ENCODE measurements at regions not wholly inside any gene's neighbourhood (a gene's known extent, or its start where the extent isn't known, plus 50 kb on each side); places are given as distances from the start of the nearest gene placed in this dataset.

DNA sequence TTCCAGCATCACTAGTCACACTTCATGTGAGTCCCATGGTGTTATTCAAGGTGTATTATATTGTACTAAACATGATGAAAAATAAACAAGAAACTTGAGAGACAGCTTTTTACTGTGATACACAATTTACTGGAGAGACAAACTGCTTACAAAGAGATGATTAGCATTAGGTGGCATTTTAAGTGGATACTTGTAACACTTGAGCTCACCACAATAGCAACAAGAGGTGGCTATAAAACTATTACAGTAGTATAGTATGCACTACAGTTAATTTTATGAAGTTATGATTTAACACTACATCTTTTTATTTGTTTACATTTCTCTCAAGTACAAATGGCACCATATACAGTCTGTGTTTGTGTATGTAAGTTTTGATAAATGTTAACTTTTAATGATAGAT lies 246.6 kb downstream of the PARM1 start:
- Histone ChIP-seq H3K9ac (ENCODE audit: low read depth, low read length, poor library complexity, severe bottlenecking) (no peak overlapping the region), H3K4me2 (ENCODE audit: low read depth, low read length, poor library complexity, severe bottlenecking) (no peak overlapping the region), H3K9me2 (replicated peaks; ENCODE audit: low read depth, low read length) (no peaks in the 10 kb centered on the region), H4K20me1 (ENCODE audit: insufficient read depth, low read length, poor library complexity, severe bottlenecking) (no peaks in the 10 kb centered on the region), H3K4me1 (ENCODE audit: insufficient read depth, low read length, poor library complexity, severe bottlenecking) (no peaks in the 10 kb centered on the region), H3F3A (ENCODE audit: low read depth) (no peaks in the 10 kb centered on the region), H3K4me3 (ENCODE audit: low read length, poor library complexity, severe bottlenecking) (no peak overlapping the region), H3K79me2 (ENCODE audit: insufficient read depth, low read length) (no peaks in the 10 kb centered on the region), H3K27me3 (ENCODE audit: insufficient read depth, low read length, poor library complexity, severe bottlenecking) (no peaks in the 10 kb centered on the region), H3K36me3 (ENCODE audit: insufficient read depth, low read length) (no peaks in the 10 kb centered on the region), H3K9me3 (ENCODE audit: insufficient read depth, low read depth, low read length) (no peaks in the 10 kb centered on the region), H2AFZ (ENCODE audit: low read length) (no peak overlapping the region)
- TF ChIP-seq, protein P1, sequence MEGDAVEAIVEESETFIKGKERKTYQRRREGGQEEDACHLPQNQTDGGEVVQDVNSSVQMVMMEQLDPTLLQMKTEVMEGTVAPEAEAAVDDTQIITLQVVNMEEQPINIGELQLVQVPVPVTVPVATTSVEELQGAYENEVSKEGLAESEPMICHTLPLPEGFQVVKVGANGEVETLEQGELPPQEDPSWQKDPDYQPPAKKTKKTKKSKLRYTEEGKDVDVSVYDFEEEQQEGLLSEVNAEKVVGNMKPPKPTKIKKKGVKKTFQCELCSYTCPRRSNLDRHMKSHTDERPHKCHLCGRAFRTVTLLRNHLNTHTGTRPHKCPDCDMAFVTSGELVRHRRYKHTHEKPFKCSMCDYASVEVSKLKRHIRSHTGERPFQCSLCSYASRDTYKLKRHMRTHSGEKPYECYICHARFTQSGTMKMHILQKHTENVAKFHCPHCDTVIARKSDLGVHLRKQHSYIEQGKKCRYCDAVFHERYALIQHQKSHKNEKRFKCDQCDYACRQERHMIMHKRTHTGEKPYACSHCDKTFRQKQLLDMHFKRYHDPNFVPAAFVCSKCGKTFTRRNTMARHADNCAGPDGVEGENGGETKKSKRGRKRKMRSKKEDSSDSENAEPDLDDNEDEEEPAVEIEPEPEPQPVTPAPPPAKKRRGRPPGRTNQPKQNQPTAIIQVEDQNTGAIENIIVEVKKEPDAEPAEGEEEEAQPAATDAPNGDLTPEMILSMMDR (conservative IDR thresholded peaks at IDR 0.05; ENCODE audit: low read length), result no peak
- no peak for TF ChIP-seq EZH2phosphoT487 (IDR thresholded peaks at IDR 0.05; ENCODE audit: borderline replicate concordance)

DNA sequence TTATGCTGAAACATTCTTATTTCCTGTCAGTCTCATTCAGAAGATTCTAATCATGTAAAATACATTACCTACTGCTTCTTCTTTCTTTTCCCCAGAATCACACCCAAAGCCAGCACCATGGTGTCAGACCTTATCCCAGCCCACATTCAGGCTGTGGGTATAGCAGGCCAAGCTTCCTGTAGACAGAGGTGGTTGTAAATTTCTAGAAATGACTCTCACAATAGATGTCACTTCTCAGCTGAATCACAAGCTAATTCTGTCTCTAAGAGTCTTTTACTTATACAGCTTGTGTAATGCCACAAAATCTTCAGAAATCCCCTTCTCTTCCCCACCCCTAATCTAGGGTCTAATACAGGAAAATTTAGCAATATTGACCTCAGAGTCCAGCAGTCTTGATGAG lies 239.6 kb downstream of the PARM1 start:
- Histone ChIP-seq H3K9me2 (replicated peaks; ENCODE audit: low read depth, low read length) (no peaks in the 10 kb centered on the region), H3K36me3 (ENCODE audit: insufficient read depth, low read length) (no peaks in the 10 kb centered on the region), H3K4me1 (ENCODE audit: insufficient read depth, low read length, poor library complexity, severe bottlenecking) (no peaks in the 10 kb centered on the region), H3K4me3 (ENCODE audit: low read length, poor library complexity, severe bottlenecking) (no peak overlapping the region), H3K79me2 (ENCODE audit: insufficient read depth, low read length) (no peaks in the 10 kb centered on the region), H3K9me3 (ENCODE audit: insufficient read depth, low read depth, low read length) (no peaks in the 10 kb centered on the region), H2AFZ (ENCODE audit: low read length) (no peak overlapping the region), H3K9ac (ENCODE audit: low read depth, low read length, poor library complexity, severe bottlenecking) (no peak overlapping the region), H4K20me1 (ENCODE audit: insufficient read depth, low read length, poor library complexity, severe bottlenecking) (no peaks in the 10 kb centered on the region), H3K4me2 (ENCODE audit: low read depth, low read length, poor library complexity, severe bottlenecking) (no peak overlapping the region), H3F3A (ENCODE audit: low read depth) (no peaks in the 10 kb centered on the region), H3K27me3 (ENCODE audit: insufficient read depth, low read length, poor library complexity, severe bottlenecking) (no peaks in the 10 kb centered on the region)
- TF ChIP-seq, protein P1 (conservative IDR thresholded peaks at IDR 0.05; ENCODE audit: low read length), result no peak
- no peak for TF ChIP-seq EZH2phosphoT487 (IDR thresholded peaks at IDR 0.05; ENCODE audit: borderline replicate concordance)

DNA sequence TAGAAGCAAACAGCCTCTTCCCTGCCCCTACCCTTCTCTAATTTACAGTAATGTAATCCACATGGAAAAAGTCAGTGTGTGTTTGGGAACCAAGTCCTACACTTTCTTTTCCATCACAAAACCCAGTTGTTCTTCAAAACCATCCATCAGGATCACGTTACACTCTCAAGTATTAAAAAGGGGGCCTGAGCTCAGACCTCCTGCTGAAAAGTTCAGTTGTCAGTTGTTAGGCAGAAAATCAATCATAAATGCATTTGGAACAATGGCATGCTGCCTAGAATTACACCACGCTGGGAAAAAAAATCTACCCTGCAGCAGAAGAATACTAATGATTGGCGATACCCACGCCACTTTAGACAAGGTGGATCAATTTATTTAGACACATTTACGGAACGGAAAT lies 236.5 kb downstream of the PARM1 start:
- Histone ChIP-seq H3K79me2 (ENCODE audit: insufficient read depth, low read length) (no peaks in the 10 kb centered on the region), H3K4me1 (ENCODE audit: insufficient read depth, low read length, poor library complexity, severe bottlenecking) (no peaks in the 10 kb centered on the region), H3K36me3 (ENCODE audit: insufficient read depth, low read length) (no peaks in the 10 kb centered on the region), H3K9me2 (replicated peaks; ENCODE audit: low read depth, low read length) (no peaks in the 10 kb centered on the region), H2AFZ (ENCODE audit: low read length) (no peak overlapping the region), H3K9me3 (ENCODE audit: insufficient read depth, low read depth, low read length) (no peaks in the 10 kb centered on the region), H4K20me1 (ENCODE audit: insufficient read depth, low read length, poor library complexity, severe bottlenecking) (no peaks in the 10 kb centered on the region), H3K9ac (ENCODE audit: low read depth, low read length, poor library complexity, severe bottlenecking) (no peak overlapping the region), H3K27me3 (ENCODE audit: insufficient read depth, low read length, poor library complexity, severe bottlenecking) (no peaks in the 10 kb centered on the region), H3K4me3 (ENCODE audit: low read length, poor library complexity, severe bottlenecking) (no peak overlapping the region), H3K4me2 (ENCODE audit: low read depth, low read length, poor library complexity, severe bottlenecking) (no peak overlapping the region), H3F3A (ENCODE audit: low read depth) (no peaks in the 10 kb centered on the region)
- TF ChIP-seq EZH2phosphoT487 (IDR thresholded peaks at IDR 0.05; ENCODE audit: borderline replicate concordance), result no peak
- TF ChIP-seq, protein P1 (conservative IDR thresholded peaks at IDR 0.05; ENCODE audit: low read length), result no peak
